22Rv1 (cell line): ENCODE measurements at regions not wholly inside any gene's neighbourhood (a gene's known extent, or its start where the extent isn't known, plus 50 kb on each side); places are given as distances from the start of the nearest gene placed in this dataset.
"Not testable (repeated sequence)": the region's sequence is repeated elsewhere in the genome, so short reads cannot be mapped to it uniquely, and the experiment has no call there.

Experiments used
- H3K27ac ChIP-seq: fragments of 450-650 bp; 2 replicates; pipeline ENCODE4 v1.5.1; 2017
- ZFX ChIP-seq: fragments of 450-650 bp; IDR thresholded peaks from 2 replicates; pipeline ENCODE4 v1.6.1; 2017; ENCODE audit warnings: antibody characterized with exemption, borderline replicate concordance
- TF ChIP-seq, protein P1 (sequence below): fragments of 450-650 bp; IDR thresholded peaks from 2 replicates; pipeline ENCODE4 v1.5.1; 2017; ENCODE audit warnings: mild to moderate bottlenecking

DNA sequence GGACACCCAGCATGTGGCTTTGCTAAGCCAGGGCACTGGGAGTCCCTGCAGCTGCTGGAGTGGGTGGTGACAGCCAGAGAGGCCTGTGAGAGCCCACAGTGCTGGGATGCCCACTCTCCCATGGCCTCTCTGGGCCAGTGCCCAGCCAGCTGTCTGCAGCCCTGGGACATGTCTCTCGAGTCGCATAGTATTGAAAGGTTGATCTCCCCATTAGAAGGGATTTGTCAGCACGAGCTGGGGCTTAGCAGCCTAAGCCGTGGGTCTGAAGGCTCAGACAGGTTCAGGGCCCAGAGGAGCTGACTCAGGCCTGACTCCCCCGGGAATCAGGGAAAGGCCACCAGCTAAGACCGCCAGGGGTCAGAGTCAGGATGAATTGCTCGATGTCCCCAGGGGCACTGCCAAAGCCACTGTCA, 53.5 kb downstream of the FOXD2 start:
- TF ChIP-seq ZFX = no peak
- TF ChIP-seq, protein P1, sequence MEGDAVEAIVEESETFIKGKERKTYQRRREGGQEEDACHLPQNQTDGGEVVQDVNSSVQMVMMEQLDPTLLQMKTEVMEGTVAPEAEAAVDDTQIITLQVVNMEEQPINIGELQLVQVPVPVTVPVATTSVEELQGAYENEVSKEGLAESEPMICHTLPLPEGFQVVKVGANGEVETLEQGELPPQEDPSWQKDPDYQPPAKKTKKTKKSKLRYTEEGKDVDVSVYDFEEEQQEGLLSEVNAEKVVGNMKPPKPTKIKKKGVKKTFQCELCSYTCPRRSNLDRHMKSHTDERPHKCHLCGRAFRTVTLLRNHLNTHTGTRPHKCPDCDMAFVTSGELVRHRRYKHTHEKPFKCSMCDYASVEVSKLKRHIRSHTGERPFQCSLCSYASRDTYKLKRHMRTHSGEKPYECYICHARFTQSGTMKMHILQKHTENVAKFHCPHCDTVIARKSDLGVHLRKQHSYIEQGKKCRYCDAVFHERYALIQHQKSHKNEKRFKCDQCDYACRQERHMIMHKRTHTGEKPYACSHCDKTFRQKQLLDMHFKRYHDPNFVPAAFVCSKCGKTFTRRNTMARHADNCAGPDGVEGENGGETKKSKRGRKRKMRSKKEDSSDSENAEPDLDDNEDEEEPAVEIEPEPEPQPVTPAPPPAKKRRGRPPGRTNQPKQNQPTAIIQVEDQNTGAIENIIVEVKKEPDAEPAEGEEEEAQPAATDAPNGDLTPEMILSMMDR = no peak

DNA sequence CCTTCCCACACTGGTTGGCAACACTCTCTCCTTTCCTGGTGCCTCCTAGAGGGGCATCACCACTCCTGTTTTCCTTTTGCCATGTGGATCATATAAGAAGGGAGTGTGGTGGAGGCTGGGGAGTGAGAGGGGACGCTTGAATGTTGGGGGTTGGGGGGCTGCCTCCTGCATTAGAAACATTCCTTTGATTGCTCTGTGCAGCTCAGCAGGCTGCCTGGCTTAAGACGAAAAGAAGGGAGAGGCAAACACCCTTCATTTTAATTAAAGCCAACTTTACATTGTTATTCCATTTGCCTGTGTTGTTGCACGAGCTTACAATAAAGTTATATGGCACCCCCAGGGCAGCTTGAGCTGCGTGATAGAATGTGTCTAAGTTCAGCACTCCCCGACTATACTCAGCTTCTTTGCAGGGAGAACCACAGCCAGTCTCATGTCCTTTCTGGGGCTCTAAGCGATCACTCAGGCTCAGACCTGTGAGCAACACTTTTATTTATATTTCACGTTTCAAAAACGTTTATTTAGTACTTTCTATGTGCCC, 57.4 kb downstream of the FOXD2 start:
- no peak overlapping the region for H3K27ac ChIP-seq
- no peak for TF ChIP-seq ZFX
- TF ChIP-seq, protein P1 = no peak

More for the DNA sequence above, 53.5 kb downstream of the FOXD2 start:
- no peak overlapping the region for H3K27ac ChIP-seq

DNA sequence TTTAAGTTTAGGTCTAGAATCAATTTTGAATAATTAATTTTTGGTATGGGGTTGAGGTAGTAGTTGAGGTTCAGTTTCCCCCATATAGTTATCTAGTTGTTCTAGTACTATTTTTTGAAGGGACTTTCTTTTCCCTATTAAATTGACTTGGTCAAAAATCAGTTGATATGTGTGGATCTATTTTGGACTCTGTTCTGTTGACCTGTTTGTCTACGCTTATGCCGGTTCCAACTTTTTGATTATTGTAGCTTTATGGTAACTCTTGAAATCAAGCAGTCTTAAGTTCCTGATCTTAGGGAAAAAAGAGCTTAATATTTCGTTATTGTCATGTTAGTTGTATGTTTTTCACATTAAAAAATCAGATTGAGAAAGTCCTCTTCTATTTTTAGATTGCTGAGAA, 60.7 kb downstream of the FOXD2 start:
- no peak overlapping the region for H3K27ac ChIP-seq
- TF ChIP-seq, protein P1 = no peak
- no peak for TF ChIP-seq ZFX

DNA sequence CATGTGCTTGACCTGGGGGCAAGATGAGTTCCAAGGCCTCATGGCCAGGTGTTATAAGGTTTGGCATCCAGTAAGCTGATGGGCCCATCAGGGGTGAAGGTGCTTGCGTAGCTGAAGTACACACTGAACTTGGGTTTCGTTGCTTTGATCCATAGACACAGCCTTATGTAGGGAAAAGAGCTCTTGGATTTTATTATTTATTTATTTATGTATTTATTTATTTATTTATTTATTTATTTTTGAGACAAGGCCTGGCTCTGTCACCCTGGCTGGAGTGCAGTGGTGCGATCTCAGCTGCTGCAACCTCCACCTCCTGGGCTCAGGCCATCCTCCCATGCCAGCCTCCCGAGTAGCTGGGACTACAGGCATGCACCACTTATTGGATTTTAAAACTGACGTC, 63.2 kb downstream of the FOXD2 start:
- H3K27ac ChIP-seq = no peak overlapping the region
- TF ChIP-seq, protein P1 = no peak
- no peak for TF ChIP-seq ZFX

DNA sequence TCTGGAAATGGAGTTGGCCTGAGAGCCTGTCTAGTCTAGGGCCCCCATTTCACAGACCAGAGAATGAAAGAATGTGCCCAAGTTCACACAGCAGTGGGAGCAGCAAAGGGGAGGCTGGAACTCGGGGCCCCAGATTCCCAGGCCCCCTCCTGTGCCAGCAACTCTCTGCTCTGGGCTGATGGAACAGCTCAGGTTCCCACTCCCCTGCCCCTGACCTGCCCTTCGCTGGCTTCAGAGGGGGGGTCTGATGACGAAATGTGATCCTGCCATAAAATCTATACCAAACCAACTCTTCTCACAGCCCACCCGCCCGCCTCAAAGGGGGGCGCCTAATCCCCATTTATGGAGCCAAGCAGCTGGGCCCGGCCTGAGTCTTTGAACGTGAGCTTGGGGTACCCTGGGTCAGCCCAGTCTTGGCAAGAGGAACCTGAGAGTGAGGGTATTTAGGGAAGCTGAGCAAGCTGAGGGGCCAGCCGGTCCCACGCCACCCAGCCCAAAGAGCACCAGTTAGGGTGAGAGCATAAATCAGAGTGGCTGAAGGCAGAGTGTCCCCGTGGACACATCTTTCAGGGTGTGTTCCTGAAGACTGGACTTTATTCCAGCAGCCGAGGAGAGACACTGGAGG, 65.0 kb downstream of the FOXD2 start:
- no peak overlapping the region for H3K27ac ChIP-seq
- TF ChIP-seq, protein P1 = no peak
- TF ChIP-seq ZFX = no peak

DNA sequence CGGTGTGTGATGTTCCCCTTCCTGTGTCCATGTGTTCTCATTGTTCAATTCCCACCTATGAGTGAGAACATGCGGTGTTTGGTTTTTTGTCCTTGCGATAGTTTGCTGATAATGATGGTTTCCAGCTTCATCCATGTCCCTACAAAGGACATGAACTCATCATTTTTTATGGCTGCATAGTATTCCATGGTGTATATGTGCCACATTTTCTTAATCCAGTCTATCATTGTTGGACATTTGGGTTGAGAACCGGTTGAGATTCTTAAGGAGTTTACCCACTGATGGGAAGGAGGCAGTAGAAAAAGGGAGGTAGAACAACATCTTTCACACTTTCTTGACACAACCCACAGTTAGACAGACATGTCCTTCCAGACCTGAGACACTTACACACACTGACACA, 67.0 kb downstream of the FOXD2 start:
- H3K27ac ChIP-seq = not testable (repeated sequence)

DNA sequence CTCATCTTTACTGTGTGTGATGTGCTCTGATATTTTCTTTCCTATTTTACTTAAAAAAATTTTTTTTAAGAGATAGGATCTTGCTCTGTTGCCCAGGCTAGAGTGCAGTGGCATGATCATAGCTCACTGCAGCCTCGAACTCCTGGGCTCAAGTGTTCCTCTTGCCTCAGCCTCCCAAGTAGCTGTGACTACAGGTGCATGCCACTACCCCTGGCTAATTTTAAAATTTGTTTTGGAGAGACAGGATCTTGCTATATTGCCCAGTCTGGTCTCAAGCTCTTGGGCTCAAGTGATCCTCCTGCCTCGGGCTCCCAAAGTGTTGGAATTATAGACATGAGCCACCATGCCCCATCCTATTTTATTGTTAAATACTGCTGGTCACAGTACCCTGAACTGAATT, 67.4 kb downstream of the FOXD2 start:
- TF ChIP-seq, protein P1 = no peak
- TF ChIP-seq ZFX = no peak
- H3K27ac ChIP-seq = no peak overlapping the region

DNA sequence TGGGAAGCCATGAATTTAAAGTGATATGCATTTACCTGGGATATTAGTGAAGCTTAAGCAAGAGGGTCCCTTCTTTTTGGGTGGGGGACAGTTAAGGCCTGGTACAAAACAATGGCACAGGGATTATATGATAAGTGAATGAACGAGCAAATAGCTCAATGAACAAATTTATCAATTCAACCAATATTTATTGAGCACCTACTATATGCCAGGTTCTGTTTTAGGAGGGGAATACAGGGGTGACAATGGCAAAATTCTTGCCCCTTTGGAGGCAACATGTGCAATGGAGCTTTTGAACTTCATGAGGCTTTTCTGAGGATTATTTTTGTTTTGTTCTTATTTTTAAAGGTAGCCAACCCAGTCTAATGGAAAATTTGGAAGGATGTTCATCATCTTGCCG, 68.2 kb downstream of the FOXD2 start:
- TF ChIP-seq, protein P1 = no peak
- TF ChIP-seq ZFX = no peak

More for the DNA sequence above, 68.2 kb downstream of the FOXD2 start:
- H3K27ac ChIP-seq = no peak overlapping the region
